Subcutaneous abdominal adipose tissue (tissue), 5 donors: ENCODE measurements at regions not wholly inside any gene's neighbourhood (a gene's known extent, or its start where the extent isn't known, plus 50 kb on each side); places are given as distances from the start of the nearest gene placed in this dataset.

Experiments
- H3K27ac ChIP-seq: one replicate; pipeline ENCODE4 v1.7.0; 2013; ENCODE audit warnings: low read depth, mild to moderate bottlenecking, inconsistent platforms, low read length, moderate library complexity
- H3K27me3 ChIP-seq, 5 donors: one replicate each; pipeline ENCODE4 v1.7.0; 2013; ENCODE audit warnings: low read length in 5 of 5, inconsistent platforms in 1 of 5; ENCODE audit not compliant: control insufficient read depth in 5 of 5, insufficient read depth in 4 of 5
- H3K36me3 ChIP-seq, 5 donors: one replicate each; pipeline ENCODE4 v1.7.0; 2013; ENCODE audit warnings: low read length in 5 of 5; ENCODE audit not compliant: control insufficient read depth in 5 of 5, insufficient read depth in 5 of 5
- H3K4me1 ChIP-seq, 5 donors: one replicate each; pipeline ENCODE4 v1.7.0; 2013; ENCODE audit warnings: low read length in 5 of 5, mild to moderate bottlenecking in 3 of 5, moderate library complexity in 1 of 5; ENCODE audit not compliant: control insufficient read depth in 5 of 5, insufficient read depth in 5 of 5
- H3K4me3 ChIP-seq, 5 donors: one replicate each; pipeline ENCODE4 v1.7.0; 2013; ENCODE audit warnings: low read length in 5 of 5, low read depth in 1 of 5
- H3K9ac ChIP-seq, 5 donors: one replicate each; pipeline ENCODE4 v1.7.0; 2013; ENCODE audit warnings: low read length in 5 of 5, mild to moderate bottlenecking in 4 of 5, moderate library complexity in 3 of 5
- H3K9me3 ChIP-seq, 5 donors: one replicate each; pipeline ENCODE4 v1.7.0; 2013; ENCODE audit warnings: low read length in 5 of 5; ENCODE audit not compliant: control insufficient read depth in 5 of 5
- donor health status: healthy.
- donor health status: healthy.
- donor health status: healthy.
- donor health status: healthy.
- donor health status: healthy.

GRCh38 chr9:119559986-119560385, 190.8 kb upstream of the BRINP1 start:
- Histone ChIP-seq H3K9me3 (no peaks in the 10 kb centered on the region), H3K27ac (no peak overlapping the region), H3K27me3 (peaks cover 0 to 6% (median 3%) of the 10 kb centered on the region in 5 donors), H3K4me1 (peaks cover 0 to 17% (median 7%) of the 10 kb centered on the region in 5 donors), H3K36me3 (no peaks in the 10 kb centered on the region), H3K9ac (no peak overlapping the region), H3K4me3 (no peak overlapping the region)

DNA sequence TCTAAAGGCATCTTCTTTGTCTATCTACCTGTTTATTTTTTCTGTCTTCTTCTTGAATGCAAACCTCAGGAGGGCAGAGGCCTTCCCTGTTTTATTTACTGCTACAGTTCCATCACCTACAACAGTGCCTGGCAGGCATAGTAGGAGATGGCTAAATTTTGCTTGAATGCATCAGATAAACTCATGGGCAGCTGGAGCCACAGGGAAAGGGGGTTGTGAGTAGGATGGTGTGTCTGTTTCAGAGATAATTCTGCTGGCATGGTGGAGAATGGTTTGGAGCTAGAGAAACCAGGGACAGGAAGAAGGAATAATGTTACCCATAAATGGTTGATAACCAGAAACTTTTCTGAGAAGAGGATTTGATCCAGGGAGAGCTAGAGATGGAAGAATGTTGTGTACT, 189.8 kb upstream of the BRINP1 start:
- Histone ChIP-seq H3K27me3 (peaks cover 0 to 6% (median 3%) of the 10 kb centered on the region in 5 donors), H3K4me3 (no peak overlapping the region), H3K9ac (no peak overlapping the region), H3K27ac (no peak overlapping the region), H3K4me1 (peaks cover 0 to 17% (median 7%) of the 10 kb centered on the region in 5 donors), H3K36me3 (no peaks in the 10 kb centered on the region), H3K9me3 (no peaks in the 10 kb centered on the region)

DNA sequence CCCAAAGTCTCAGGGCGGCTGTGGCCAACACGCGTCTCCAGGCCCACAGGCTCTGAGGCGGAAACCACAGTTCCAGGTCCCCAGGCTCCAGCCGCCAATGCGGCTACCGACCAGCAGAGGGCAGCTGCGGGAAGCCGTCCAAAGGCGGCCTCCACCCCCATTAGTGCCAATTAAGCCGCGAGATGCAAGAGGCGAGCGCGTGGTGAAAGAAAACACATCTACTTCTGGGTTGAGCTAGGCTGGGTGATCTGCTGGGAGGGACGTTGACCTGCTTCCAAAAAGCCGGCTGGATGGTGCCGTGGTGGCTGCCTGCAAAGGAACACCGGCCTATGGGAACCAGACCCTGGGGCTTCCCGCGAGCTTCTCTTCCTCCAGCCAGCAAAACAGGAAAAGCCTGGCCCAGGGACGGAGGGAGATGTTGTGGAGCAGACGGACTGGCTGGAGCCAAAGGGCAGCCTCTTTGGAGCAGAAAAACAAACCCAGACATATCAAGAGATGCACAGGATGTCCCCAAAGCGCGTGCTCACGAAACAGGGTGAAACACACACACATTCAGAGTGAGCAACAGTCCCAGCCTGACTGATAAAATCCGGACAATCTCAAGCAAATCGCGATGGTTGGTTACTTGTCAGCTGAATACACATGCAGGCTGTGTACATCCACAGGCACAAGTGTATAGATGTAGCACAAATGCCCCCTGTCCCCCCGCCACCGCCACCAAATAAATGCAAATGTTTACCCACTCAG, 187.1 kb upstream of the BRINP1 start:
- peaks cover 0 to 17% (median 7%) of the 10 kb centered on the region in 5 donors for H3K4me1 ChIP-seq
- H3K36me3 ChIP-seq: no peaks in the 10 kb centered on the region
- H3K9ac ChIP-seq: peak overlapping the region in 1 of 5 donors; percentile 21
- H3K9me3 ChIP-seq: no peaks in the 10 kb centered on the region
- H3K27me3 ChIP-seq: peaks cover 0 to 6% (median 3%) of the 10 kb centered on the region in 5 donors
- H3K4me3 ChIP-seq: peak overlapping the region; percentile 54 to 61 (median 59)
- H3K27ac ChIP-seq: no peak overlapping the region

GRCh38 chr9:119544492-119544891, 175.3 kb upstream of the BRINP1 start:
- Histone ChIP-seq H3K9me3 (peaks cover 0 to 2% (median 0%) of the 10 kb centered on the region in 5 donors), H3K27ac (no peak overlapping the region), H3K9ac (no peak overlapping the region), H3K27me3 (no peaks in the 10 kb centered on the region), H3K4me3 (no peak overlapping the region), H3K4me1 (no peaks in the 10 kb centered on the region), H3K36me3 (no peaks in the 10 kb centered on the region)

GRCh38 chr9:119537138-119537537, 167.9 kb upstream of the BRINP1 start:
- H3K9ac ChIP-seq: no peak overlapping the region
- no peak overlapping the region for H3K4me3 ChIP-seq
- H3K36me3 ChIP-seq: no peaks in the 10 kb centered on the region
- H3K27me3 ChIP-seq: no peaks in the 10 kb centered on the region
- H3K4me1 ChIP-seq: no peaks in the 10 kb centered on the region
- no peak overlapping the region for H3K27ac ChIP-seq
- H3K9me3 ChIP-seq: peaks cover 0 to 2% (median 0%) of the 10 kb centered on the region in 5 donors

DNA sequence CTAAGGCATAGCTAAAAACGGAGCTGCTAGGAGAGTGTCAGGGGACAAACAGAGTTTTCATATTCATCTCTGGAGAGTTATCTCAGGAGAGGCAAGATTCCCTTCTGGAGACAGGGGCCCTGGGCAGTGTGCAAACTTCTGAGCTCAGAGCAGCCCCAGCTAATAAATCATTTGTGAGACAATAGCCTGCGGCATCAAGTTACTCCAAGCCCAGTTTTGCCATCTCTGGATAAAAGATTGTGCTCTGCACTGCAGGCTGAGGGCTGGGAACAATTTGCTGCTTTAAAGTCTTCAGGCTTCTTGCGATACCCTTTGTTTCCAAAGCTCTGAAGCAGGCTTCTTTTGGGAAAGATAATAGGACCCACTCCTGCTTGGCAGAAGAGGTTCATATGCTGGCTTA, 164.3 kb upstream of the BRINP1 start:
- Histone ChIP-seq H3K9me3 (no peaks in the 10 kb centered on the region), H3K9ac (no peak overlapping the region), H3K36me3 (no peaks in the 10 kb centered on the region), H3K4me1 (no peaks in the 10 kb centered on the region), H3K27ac (no peak overlapping the region), H3K4me3 (no peak overlapping the region), H3K27me3 (peaks cover 0 to 3% (median 0%) of the 10 kb centered on the region in 5 donors)

DNA sequence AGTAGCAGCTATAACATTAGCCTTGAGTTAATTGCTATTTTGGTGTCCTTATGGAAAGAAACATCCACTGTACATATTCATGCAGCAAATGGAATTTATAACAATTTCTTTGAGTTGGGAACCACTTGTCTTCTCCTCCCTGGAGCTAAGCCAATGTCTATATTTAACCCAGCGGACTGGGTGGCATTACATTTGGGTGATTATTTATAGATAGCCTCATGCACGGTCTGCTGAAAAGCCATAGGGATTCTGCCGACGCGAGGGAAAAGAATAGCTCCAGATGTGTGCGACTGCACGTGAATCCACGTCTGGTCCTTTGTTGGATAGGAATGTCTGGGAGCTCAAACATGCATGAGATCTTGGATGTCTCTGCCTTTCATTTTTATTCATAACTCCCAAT, 157.5 kb upstream of the BRINP1 start:
- Histone ChIP-seq H3K4me3 (no peak overlapping the region), H3K27ac (no peak overlapping the region), H3K4me1 (no peaks in the 10 kb centered on the region), H3K27me3 (no peaks in the 10 kb centered on the region), H3K9ac (no peak overlapping the region), H3K9me3 (peaks cover 0 to 9% (median 6%) of the 10 kb centered on the region in 5 donors), H3K36me3 (no peaks in the 10 kb centered on the region)

DNA sequence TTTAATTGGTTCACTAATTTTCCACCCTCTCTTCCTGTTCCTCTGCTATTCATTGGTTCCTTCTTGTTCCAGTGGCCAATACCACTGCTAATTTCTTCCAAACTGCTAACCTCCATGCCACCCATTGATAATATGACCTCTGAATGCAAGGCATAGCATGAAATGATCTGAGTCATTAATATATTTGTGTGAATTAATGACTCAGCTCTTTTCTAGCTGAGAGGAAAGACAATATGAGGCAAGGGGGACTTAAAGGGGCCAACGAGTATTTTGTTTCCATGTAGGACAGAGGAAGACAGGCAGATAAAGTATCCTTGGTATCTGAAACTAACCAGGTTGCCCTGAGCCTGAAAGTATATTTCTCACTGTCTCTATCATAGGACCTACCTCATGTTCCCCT, 154.3 kb upstream of the BRINP1 start:
- no peaks in the 10 kb centered on the region for H3K36me3 ChIP-seq
- no peak overlapping the region for H3K9ac ChIP-seq
- peaks cover 0 to 9% (median 6%) of the 10 kb centered on the region in 5 donors for H3K9me3 ChIP-seq
- H3K27me3 ChIP-seq: no peaks in the 10 kb centered on the region
- H3K4me1 ChIP-seq: no peaks in the 10 kb centered on the region
- no peak overlapping the region for H3K27ac ChIP-seq
- H3K4me3 ChIP-seq: no peak overlapping the region

- H3K36me3 ChIP-seq: no peaks in the 10 kb centered on the region
- no peak overlapping the region for H3K4me3 ChIP-seq
- H3K4me1 ChIP-seq: no peaks in the 10 kb centered on the region
- peaks cover 0 to 9% (median 6%) of the 10 kb centered on the region in 5 donors for H3K9me3 ChIP-seq
- H3K9ac ChIP-seq: no peak overlapping the region
- no peak overlapping the region for H3K27ac ChIP-seq
- no peaks in the 10 kb centered on the region for H3K27me3 ChIP-seq
Observed at GRCh38 chr9:119522381-119522780, 153.1 kb upstream of the BRINP1 start.

GRCh38 chr9:119509291-119509905, 140.2 kb upstream of the BRINP1 start:
- Histone ChIP-seq H3K9ac (no peak overlapping the region), H3K9me3 (no peaks in the 10 kb centered on the region), H3K36me3 (no peaks in the 10 kb centered on the region), H3K4me3 (no peak overlapping the region), H3K4me1 (no peaks in the 10 kb centered on the region), H3K27ac (no peak overlapping the region), H3K27me3 (no peaks in the 10 kb centered on the region)
